ENCODE measurements at regions not wholly inside any gene's neighbourhood (a gene's known extent, or its start where the extent isn't known, plus 50 kb on each side); places are given as distances from the start of the nearest gene placed in this dataset.

GRCh38 chr12:114063435-114063834, 97.3 kb upstream of the RBM19 start:
- TF ChIP-seq CTCF (IDR thresholded peaks at IDR 0.05) = no peak
- TF ChIP-seq POLR2A (IDR thresholded peaks at IDR 0.05) = no peak

Measured in lower leg skin (tissue), 3 donors.